GM20000 (cell line): ENCODE measurements at regions not wholly inside any gene's neighbourhood (a gene's known extent, or its start where the extent isn't known, plus 50 kb on each side); places are given as distances from the start of the nearest gene placed in this dataset.

Experiments used
- DNase-seq: peaks from one replicate; pipeline ENCODE4 v3.0.0; 2012; ENCODE audit warnings: low spot score
- CTCF ChIP-seq: IDR thresholded peaks from 2 replicates; pipeline ENCODE4 v1.5.1; 2012; ENCODE audit warnings: mild to moderate bottlenecking, control low read depth; ENCODE audit errors: extremely low read depth, missing control alignments

- no peak for DNase-seq
- TF ChIP-seq CTCF = no peak
Observed at GRCh38 chr7:35334506-35334905, 80.6 kb upstream of the TBX20 start.

- no peak for DNase-seq
- no peak for TF ChIP-seq CTCF
Observed at GRCh38 chr7:35333265-35333664, 79.4 kb upstream of the TBX20 start.

GRCh38 chr7:35331730-35332678 is 78.1 kb upstream of the TBX20 start:
- TF ChIP-seq CTCF = no peak
- DNase-seq = no peak

GRCh38 chr7:35329026-35329425 is 75.1 kb upstream of the TBX20 start:
- no peak for TF ChIP-seq CTCF
- DNase-seq = no peak

- TF ChIP-seq CTCF = no peak
- no peak for DNase-seq
Observed at GRCh38 chr7:35319606-35320005, 65.7 kb upstream of the TBX20 start.

GRCh38 chr7:35316549-35316948 is 62.6 kb upstream of the TBX20 start:
- no peak for DNase-seq

More at GRCh38 chr7:35316549-35316948, 62.6 kb upstream of the TBX20 start:
- no peak for TF ChIP-seq CTCF
